Neural cell (in vitro differentiated cells): ENCODE measurements at regions not wholly inside any gene's neighbourhood (a gene's known extent, or its start where the extent isn't known, plus 50 kb on each side); places are given as distances from the start of the nearest gene placed in this dataset.

Experiments used
- EP300 ChIP-seq: fragments of 450-650 bp; conservative IDR thresholded peaks from 2 replicates; pipeline ENCODE4 v1.6.1; 2014; ENCODE audit warnings: antibody characterized with exemption, mild to moderate bottlenecking, moderate library complexity; ENCODE audit not compliant: poor library complexity, severe bottlenecking
- POLR2AphosphoS5 ChIP-seq: IDR thresholded peaks from 2 replicates; pipeline ENCODE4 v1.6.1; 2012
- TF ChIP-seq, protein P1 (sequence below): IDR thresholded peaks from 2 replicates; pipeline ENCODE4 v1.6.1; 2012; ENCODE audit warnings: borderline replicate concordance
- TF ChIP-seq, protein P2 (sequence below): fragments of 450-650 bp; IDR thresholded peaks from 2 replicates; pipeline ENCODE4 v1.5.1; 2014; ENCODE audit warnings: antibody characterized with exemption, mild to moderate bottlenecking, moderate library complexity; ENCODE audit not compliant: poor library complexity, severe bottlenecking

DNA sequence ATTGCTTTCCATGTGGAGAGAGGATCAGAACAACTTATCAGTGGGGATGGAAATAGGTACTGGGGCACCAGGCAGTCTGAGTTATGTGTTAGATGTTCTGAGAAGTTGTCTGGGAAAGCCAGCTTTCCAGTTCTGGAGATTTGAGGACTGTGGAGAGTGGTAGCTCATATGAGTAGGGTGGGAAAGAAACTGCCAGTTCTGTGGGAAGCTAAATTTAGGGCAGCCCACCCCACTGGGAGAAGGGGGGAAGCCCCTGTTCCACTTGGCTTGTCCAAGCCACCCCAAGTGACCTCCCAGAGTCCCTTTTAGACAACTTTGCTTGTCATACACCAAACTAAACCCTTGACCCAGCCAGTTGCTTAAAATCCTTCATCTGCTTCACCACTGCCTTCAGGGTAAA is 189.5 kb downstream of the REEP3 start:
- TF ChIP-seq, protein P1, sequence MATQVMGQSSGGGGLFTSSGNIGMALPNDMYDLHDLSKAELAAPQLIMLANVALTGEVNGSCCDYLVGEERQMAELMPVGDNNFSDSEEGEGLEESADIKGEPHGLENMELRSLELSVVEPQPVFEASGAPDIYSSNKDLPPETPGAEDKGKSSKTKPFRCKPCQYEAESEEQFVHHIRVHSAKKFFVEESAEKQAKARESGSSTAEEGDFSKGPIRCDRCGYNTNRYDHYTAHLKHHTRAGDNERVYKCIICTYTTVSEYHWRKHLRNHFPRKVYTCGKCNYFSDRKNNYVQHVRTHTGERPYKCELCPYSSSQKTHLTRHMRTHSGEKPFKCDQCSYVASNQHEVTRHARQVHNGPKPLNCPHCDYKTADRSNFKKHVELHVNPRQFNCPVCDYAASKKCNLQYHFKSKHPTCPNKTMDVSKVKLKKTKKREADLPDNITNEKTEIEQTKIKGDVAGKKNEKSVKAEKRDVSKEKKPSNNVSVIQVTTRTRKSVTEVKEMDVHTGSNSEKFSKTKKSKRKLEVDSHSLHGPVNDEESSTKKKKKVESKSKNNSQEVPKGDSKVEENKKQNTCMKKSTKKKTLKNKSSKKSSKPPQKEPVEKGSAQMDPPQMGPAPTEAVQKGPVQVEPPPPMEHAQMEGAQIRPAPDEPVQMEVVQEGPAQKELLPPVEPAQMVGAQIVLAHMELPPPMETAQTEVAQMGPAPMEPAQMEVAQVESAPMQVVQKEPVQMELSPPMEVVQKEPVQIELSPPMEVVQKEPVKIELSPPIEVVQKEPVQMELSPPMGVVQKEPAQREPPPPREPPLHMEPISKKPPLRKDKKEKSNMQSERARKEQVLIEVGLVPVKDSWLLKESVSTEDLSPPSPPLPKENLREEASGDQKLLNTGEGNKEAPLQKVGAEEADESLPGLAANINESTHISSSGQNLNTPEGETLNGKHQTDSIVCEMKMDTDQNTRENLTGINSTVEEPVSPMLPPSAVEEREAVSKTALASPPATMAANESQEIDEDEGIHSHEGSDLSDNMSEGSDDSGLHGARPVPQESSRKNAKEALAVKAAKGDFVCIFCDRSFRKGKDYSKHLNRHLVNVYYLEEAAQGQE, result no peak
- TF ChIP-seq, protein P2, sequence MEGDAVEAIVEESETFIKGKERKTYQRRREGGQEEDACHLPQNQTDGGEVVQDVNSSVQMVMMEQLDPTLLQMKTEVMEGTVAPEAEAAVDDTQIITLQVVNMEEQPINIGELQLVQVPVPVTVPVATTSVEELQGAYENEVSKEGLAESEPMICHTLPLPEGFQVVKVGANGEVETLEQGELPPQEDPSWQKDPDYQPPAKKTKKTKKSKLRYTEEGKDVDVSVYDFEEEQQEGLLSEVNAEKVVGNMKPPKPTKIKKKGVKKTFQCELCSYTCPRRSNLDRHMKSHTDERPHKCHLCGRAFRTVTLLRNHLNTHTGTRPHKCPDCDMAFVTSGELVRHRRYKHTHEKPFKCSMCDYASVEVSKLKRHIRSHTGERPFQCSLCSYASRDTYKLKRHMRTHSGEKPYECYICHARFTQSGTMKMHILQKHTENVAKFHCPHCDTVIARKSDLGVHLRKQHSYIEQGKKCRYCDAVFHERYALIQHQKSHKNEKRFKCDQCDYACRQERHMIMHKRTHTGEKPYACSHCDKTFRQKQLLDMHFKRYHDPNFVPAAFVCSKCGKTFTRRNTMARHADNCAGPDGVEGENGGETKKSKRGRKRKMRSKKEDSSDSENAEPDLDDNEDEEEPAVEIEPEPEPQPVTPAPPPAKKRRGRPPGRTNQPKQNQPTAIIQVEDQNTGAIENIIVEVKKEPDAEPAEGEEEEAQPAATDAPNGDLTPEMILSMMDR, result no peak
- no peak for TF ChIP-seq POLR2AphosphoS5
- no peak for TF ChIP-seq EP300
